ENCODE measurements at regions not wholly inside any gene's neighbourhood (a gene's known extent, or its start where the extent isn't known, plus 50 kb on each side); places are given as distances from the start of the nearest gene placed in this dataset.

GRCh38 chr7:91345449-91345848, 81.2 kb downstream of the FZD1 start:
- TF ChIP-seq POLR2A (IDR thresholded peaks at IDR 0.05) (no peak), CTCF (IDR thresholded peaks at IDR 0.05) (no peak), EP300 (IDR thresholded peaks at IDR 0.05) (no peak)

Data from suprapubic skin (tissue), 3 donors.